Naive thymus-derived CD4-positive, alpha-beta T cell (primary cell): ENCODE measurements at regions not wholly inside any gene's neighbourhood (a gene's known extent, or its start where the extent isn't known, plus 50 kb on each side); places are given as distances from the start of the nearest gene placed in this dataset.

ENCODE experiments used
- ATAC-seq: fragments of 150-1000 bp; cut with Tn5 transposase; 2 replicates; pipeline ENCODE4 v1.10.0; 2021; ENCODE audit warnings: mild to moderate bottlenecking, moderate library complexity
- CTCF ChIA-PET: fragments of 350-600 bp; sonication (Branson Sonifier 250); formaldehyde crosslinking; loops from one replicate; lab custom pipeline; 2021; ENCODE audit warnings: antibody characterized with exemption; lab: Charles Lee
- POLR2A ChIA-PET: fragments of 350-600 bp; sonication (Branson Sonifier 250); formaldehyde crosslinking; loops from one replicate; lab custom pipeline; 2021; ENCODE audit warnings: antibody characterized with exemption, inconsistent platforms; lab: Charles Lee
- DNase-seq, 9 donors: peaks; one replicate each; pipeline versions ENCODE4 v3.0.0 to v3.0.0-alpha.2; 2020 to 2022; ENCODE audit warnings: mixed read lengths in 1 of 9
- H3K27ac ChIP-seq: one replicate; pipeline ENCODE4 v1.7.0; 2013; ENCODE audit warnings: mild to moderate bottlenecking, low read depth, low read length, moderate library complexity
- H3K27me3 ChIP-seq, 2 donors: one replicate each; pipeline ENCODE4 v1.7.0; 2013; ENCODE audit warnings: low read length in 2 of 2, mild to moderate bottlenecking in 2 of 2, moderate library complexity in 2 of 2; ENCODE audit not compliant: control insufficient read depth in 2 of 2, insufficient read depth in 2 of 2
- H3K36me3 ChIP-seq, 3 experiments: 1 replicate in 2 of 3; 2 replicates in 1 of 3; pipeline ENCODE4 v1.7.0; 2013; ENCODE audit warnings: low read length in 3 of 3, mild to moderate bottlenecking in 3 of 3, moderate library complexity in 1 of 3; ENCODE audit not compliant: insufficient read depth in 3 of 3, control insufficient read depth in 2 of 3
- H3K4me1 ChIP-seq, 2 donors: one replicate each; pipeline ENCODE4 v1.7.0; 2013; ENCODE audit warnings: low read length in 2 of 2, mild to moderate bottlenecking in 2 of 2, moderate library complexity in 1 of 2; ENCODE audit not compliant: control insufficient read depth in 2 of 2, insufficient read depth in 2 of 2
- H3K4me3 ChIP-seq: 2 replicates; pipeline ENCODE4 v1.7.0; 2013; ENCODE audit warnings: mild to moderate bottlenecking, low read length
- H3K9me3 ChIP-seq, 3 experiments: 1 replicate in 2 of 3; 2 replicates in 1 of 3; pipeline ENCODE4 v1.7.0; 2013; ENCODE audit warnings: low read length in 3 of 3; ENCODE audit not compliant: control insufficient read depth in 2 of 3
- H3K27ac Mint-ChIP-seq, 9 donors: one replicate each; pipeline ENCODE4 v1.8.0; 2020 to 2022; ENCODE audit warnings: mixed read lengths in 9 of 9, mild to moderate bottlenecking in 8 of 9, moderate library complexity in 5 of 9, inconsistent platforms in 2 of 9
- H3K27me3 Mint-ChIP-seq, 5 donors: one replicate each; pipeline ENCODE4 v1.8.0; 2021 to 2022; ENCODE audit warnings: mixed read lengths in 5 of 5, mild to moderate bottlenecking in 1 of 5
- H3K36me3 Mint-ChIP-seq, 5 donors: one replicate each; pipeline ENCODE4 v1.8.0; 2020 to 2022; ENCODE audit warnings: mixed read lengths in 5 of 5, mild to moderate bottlenecking in 3 of 5, inconsistent platforms in 1 of 5
- H3K4me1 Mint-ChIP-seq, 7 donors: one replicate each; pipeline ENCODE4 v1.8.0; 2020 to 2022; ENCODE audit warnings: mixed read lengths in 7 of 7, mild to moderate bottlenecking in 3 of 7, inconsistent platforms in 1 of 7
- H3K4me3 Mint-ChIP-seq, 10 donors: one replicate each; pipeline ENCODE4 v1.8.0; 2020 to 2022; ENCODE audit warnings: mild to moderate bottlenecking in 10 of 10, mixed read lengths in 10 of 10, moderate library complexity in 6 of 10, inconsistent platforms in 2 of 10
- H3K9me3 Mint-ChIP-seq, 11 donors: one replicate each; pipeline ENCODE4 v1.8.0; 2020 to 2022; ENCODE audit warnings: mixed read lengths in 11 of 11, mild to moderate bottlenecking in 4 of 11, inconsistent platforms in 1 of 11, moderate library complexity in 1 of 11
- intact Hi-C, 2 donors: fragments of 100-400 bp; cut with micrococcal nuclease; formaldehyde crosslinking; loops; one replicate each; pipeline ENCODE4 v1.15.1; 2023

- H3K36me3 Mint-ChIP-seq: no peaks in the 10 kb centered on the region
- DNase-seq (no peak), ATAC-seq (no peak)
- no peak overlapping the region for H3K27ac Mint-ChIP-seq
- H3K4me1 Mint-ChIP-seq: no peaks in the 10 kb centered on the region
- Histone ChIP-seq H3K4me1 (no peaks in the 10 kb centered on the region), H3K4me3 (no peak overlapping the region), H3K27me3 (no peaks in the 10 kb centered on the region), H3K36me3 (no peaks in the 10 kb centered on the region), H3K27ac (no peak overlapping the region), H3K9me3 (no peaks in the 10 kb centered on the region)
- peaks cover 0 to 4% (median 2%) of the 10 kb centered on the region in 11 donors for H3K9me3 Mint-ChIP-seq
- CTCF ChIA-PET: no interaction called here
- POLR2A ChIA-PET: no interaction called here
- no peak overlapping the region for H3K4me3 Mint-ChIP-seq
- no peaks in the 10 kb centered on the region for H3K27me3 Mint-ChIP-seq
- intact Hi-C loops: no loop called here
Observed at GRCh38 chr7:20534543-20534942, 80.9 kb upstream of the ABCB5 start.

- no peaks in the 10 kb centered on the region for H3K4me1 ChIP-seq
- DNase-seq: no peak
- Mint-ChIP-seq H3K27ac (no peak overlapping the region), H3K27me3 (no peaks in the 10 kb centered on the region), H3K4me1 (no peaks in the 10 kb centered on the region), H3K9me3 (peaks cover 0 to 13% (median 2%) of the 10 kb centered on the region in 11 donors), H3K36me3 (no peaks in the 10 kb centered on the region), H3K4me3 (no peak overlapping the region)
- ChIA-PET CTCF (no interaction called here), POLR2A (no interaction called here)
- intact Hi-C loops: no loop called here
- no peak for ATAC-seq
- H3K9me3 ChIP-seq: no peaks in the 10 kb centered on the region
- no peak overlapping the region for H3K4me3 ChIP-seq
- no peak overlapping the region for H3K27ac ChIP-seq
- H3K27me3 ChIP-seq: no peaks in the 10 kb centered on the region
- no peaks in the 10 kb centered on the region for H3K36me3 ChIP-seq
Observed at GRCh38 chr7:20535541-20535940, 79.9 kb upstream of the ABCB5 start.

- no peak for ATAC-seq
- Histone ChIP-seq H3K27ac (no peak overlapping the region), H3K9me3 (no peaks in the 10 kb centered on the region), H3K4me1 (no peaks in the 10 kb centered on the region), H3K27me3 (no peaks in the 10 kb centered on the region), H3K36me3 (no peaks in the 10 kb centered on the region), H3K4me3 (no peak overlapping the region)
- peaks cover 0 to 3% (median 0%) of the 10 kb centered on the region in 7 donors for H3K4me1 Mint-ChIP-seq
- H3K4me3 Mint-ChIP-seq: no peak overlapping the region
- DNase-seq: no peak
- intact Hi-C loops: no loop called here
- CTCF ChIA-PET: no interaction called here
- H3K27me3 Mint-ChIP-seq: no peaks in the 10 kb centered on the region
- peaks cover 0 to 13% (median 2%) of the 10 kb centered on the region in 11 donors for H3K9me3 Mint-ChIP-seq
- no peaks in the 10 kb centered on the region for H3K36me3 Mint-ChIP-seq
- POLR2A ChIA-PET: no interaction called here
- H3K27ac Mint-ChIP-seq: no peak overlapping the region
Observed at GRCh38 chr7:20539201-20539600, 76.3 kb upstream of the ABCB5 start.

- no peak overlapping the region for H3K4me3 ChIP-seq
- H3K27me3 ChIP-seq: no peaks in the 10 kb centered on the region
- ATAC-seq: peak; percentile 37
- no peaks in the 10 kb centered on the region for H3K9me3 ChIP-seq
- no peak overlapping the region for H3K27ac ChIP-seq
- H3K36me3 ChIP-seq: no peaks in the 10 kb centered on the region
- intact Hi-C loops: no loop called here
- Mint-ChIP-seq H3K36me3 (no peaks in the 10 kb centered on the region), H3K9me3 (peaks cover 0 to 13% (median 2%) of the 10 kb centered on the region in 11 donors), H3K4me1 (peaks cover 0 to 3% (median 0%) of the 10 kb centered on the region in 7 donors), H3K27me3 (no peaks in the 10 kb centered on the region), H3K27ac (no peak overlapping the region), H3K4me3 (no peak overlapping the region)
- ChIA-PET CTCF (no interaction called here), POLR2A (no interaction called here)
- no peaks in the 10 kb centered on the region for H3K4me1 ChIP-seq
- no peak for DNase-seq
Observed at GRCh38 chr7:20541608-20542349, 73.7 kb upstream of the ABCB5 start.

GRCh38 chr7:20542594-20542993 is 72.9 kb upstream of the ABCB5 start:
- no peak for ATAC-seq
- H3K4me3 Mint-ChIP-seq: no peak overlapping the region
- peaks cover 0 to 3% (median 0%) of the 10 kb centered on the region in 7 donors for H3K4me1 Mint-ChIP-seq
- H3K4me3 ChIP-seq: no peak overlapping the region
- DNase-seq: no peak
- intact Hi-C loops: no loop called here
- ChIA-PET CTCF (no interaction called here), POLR2A (no interaction called here)
- peaks cover 0 to 13% (median 2%) of the 10 kb centered on the region in 11 donors for H3K9me3 Mint-ChIP-seq
- no peaks in the 10 kb centered on the region for H3K4me1 ChIP-seq
- no peak overlapping the region for H3K27ac ChIP-seq
- no peaks in the 10 kb centered on the region for H3K9me3 ChIP-seq
- H3K36me3 Mint-ChIP-seq: no peaks in the 10 kb centered on the region
- H3K27me3 Mint-ChIP-seq: no peaks in the 10 kb centered on the region
- no peaks in the 10 kb centered on the region for H3K27me3 ChIP-seq
- no peak overlapping the region for H3K27ac Mint-ChIP-seq
- H3K36me3 ChIP-seq: no peaks in the 10 kb centered on the region

- DNase-seq (no peak), ATAC-seq (no peak)
- Mint-ChIP-seq H3K9me3 (peaks cover 0 to 13% (median 2%) of the 10 kb centered on the region in 11 donors), H3K4me1 (peaks cover 0 to 3% (median 0%) of the 10 kb centered on the region in 7 donors), H3K27me3 (no peaks in the 10 kb centered on the region), H3K36me3 (no peaks in the 10 kb centered on the region), H3K4me3 (no peak overlapping the region), H3K27ac (no peak overlapping the region)
- H3K36me3 ChIP-seq: no peaks in the 10 kb centered on the region
- no peaks in the 10 kb centered on the region for H3K9me3 ChIP-seq
- no peak overlapping the region for H3K4me3 ChIP-seq
- no peak overlapping the region for H3K27ac ChIP-seq
- CTCF ChIA-PET: no interaction called here
- H3K27me3 ChIP-seq: no peaks in the 10 kb centered on the region
- H3K4me1 ChIP-seq: no peaks in the 10 kb centered on the region
- intact Hi-C loops: no loop called here
- POLR2A ChIA-PET: no interaction called here
Observed at GRCh38 chr7:20543500-20543899, 72.0 kb upstream of the ABCB5 start.

- Histone ChIP-seq H3K27me3 (no peaks in the 10 kb centered on the region), H3K36me3 (no peaks in the 10 kb centered on the region), H3K4me3 (no peak overlapping the region), H3K4me1 (no peaks in the 10 kb centered on the region), H3K27ac (no peak overlapping the region), H3K9me3 (no peaks in the 10 kb centered on the region)
- Mint-ChIP-seq H3K4me3 (no peak overlapping the region), H3K4me1 (peaks cover 0 to 3% (median 0%) of the 10 kb centered on the region in 7 donors), H3K9me3 (peaks cover 0 to 8% (median 0%) of the 10 kb centered on the region in 11 donors), H3K27me3 (no peaks in the 10 kb centered on the region), H3K27ac (no peak overlapping the region), H3K36me3 (no peaks in the 10 kb centered on the region)
- no peak for DNase-seq
- CTCF ChIA-PET: no interaction called here
- no peak for ATAC-seq
- intact Hi-C loops: no loop called here
- POLR2A ChIA-PET: no interaction called here
Observed at GRCh38 chr7:20545016-20545415, 70.5 kb upstream of the ABCB5 start.
